Hematopoietic multipotent progenitor cell treated with erythropoietin and hydrocortisone succinate and interleukin-3 and kit ligand, for 15 days (in vitro differentiated cells): ENCODE measurements at regions not wholly inside any gene's neighbourhood (a gene's known extent, or its start where the extent isn't known, plus 50 kb on each side); places are given as distances from the start of the nearest gene placed in this dataset.
"Not testable (repeated sequence)": the region's sequence is repeated elsewhere in the genome, so short reads cannot be mapped to it uniquely, and the experiment has no call there.

Experiments
- DNase-seq: peaks from one replicate; pipeline ENCODE4 v3.0.0-alpha.2; 2015; ENCODE audit warnings: low spot score

GRCh38 chr4:126738926-126739325, 893.8 kb upstream of the INTU start:
- no peak for DNase-seq

- DNase-seq, result no peak
These were observed 892.1 kb upstream of the INTU start for GRCh38 chr4:126740687-126741086.

- DNase-seq, result no peak
These were observed 890.7 kb upstream of the INTU start for GRCh38 chr4:126742048-126742447.

DNA sequence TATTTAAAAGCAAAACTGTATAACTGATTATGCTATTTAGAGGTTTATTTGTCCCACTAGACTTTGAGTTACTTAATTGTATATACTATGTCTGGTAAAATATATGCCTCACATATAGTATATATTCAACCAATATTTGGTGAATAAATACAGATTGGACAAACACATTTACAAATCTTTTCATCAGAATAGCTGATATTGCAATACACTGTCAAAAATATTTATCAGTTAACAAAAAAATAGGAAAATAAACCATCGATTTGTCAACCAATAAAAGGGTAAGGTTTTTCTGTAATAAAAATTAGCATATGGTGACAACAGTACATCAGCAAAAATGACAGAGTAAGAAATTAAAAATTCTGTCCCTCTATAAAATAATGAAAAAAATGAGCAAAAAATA, 889.9 kb upstream of the INTU start:
- DNase-seq, result no peak

DNA sequence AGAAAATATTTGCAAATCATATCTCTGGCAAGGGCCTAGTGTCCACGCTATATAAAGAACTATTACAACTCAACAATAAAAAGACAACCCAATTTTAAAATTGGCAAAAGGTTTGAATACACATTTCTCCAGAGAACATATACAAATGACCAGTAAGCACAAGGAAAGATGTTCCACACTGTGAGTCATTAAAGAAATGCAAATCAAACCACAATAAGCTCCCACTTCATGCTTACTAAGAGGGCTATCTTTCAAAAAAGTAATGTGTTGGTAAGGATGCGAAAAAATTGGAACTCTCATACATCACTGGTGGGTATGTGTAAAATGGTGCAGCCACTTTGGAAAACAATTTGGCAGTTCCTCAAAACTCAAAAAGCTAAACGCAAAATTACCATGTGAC, 884.0 kb upstream of the INTU start:
- DNase-seq, result no peak

DNA sequence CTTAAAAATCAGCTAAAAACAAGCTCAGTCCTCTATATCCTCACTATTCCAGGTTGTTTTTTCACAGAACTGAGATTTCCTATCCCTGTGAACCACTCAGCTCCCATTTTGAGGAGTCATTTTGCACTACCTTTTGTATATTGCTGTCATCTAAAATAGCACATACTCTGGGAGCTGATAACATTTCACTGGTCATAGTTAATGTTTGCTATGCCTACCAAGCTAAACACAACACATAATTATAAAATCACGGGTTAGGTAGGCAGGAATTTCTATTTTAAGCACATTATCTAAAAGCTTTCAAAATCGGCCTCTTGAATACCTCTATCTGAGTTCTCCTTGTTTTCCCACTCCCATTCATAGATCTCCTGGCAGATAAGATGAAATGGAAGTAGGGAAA, 882.0 kb upstream of the INTU start:
- no peak for DNase-seq

DNA sequence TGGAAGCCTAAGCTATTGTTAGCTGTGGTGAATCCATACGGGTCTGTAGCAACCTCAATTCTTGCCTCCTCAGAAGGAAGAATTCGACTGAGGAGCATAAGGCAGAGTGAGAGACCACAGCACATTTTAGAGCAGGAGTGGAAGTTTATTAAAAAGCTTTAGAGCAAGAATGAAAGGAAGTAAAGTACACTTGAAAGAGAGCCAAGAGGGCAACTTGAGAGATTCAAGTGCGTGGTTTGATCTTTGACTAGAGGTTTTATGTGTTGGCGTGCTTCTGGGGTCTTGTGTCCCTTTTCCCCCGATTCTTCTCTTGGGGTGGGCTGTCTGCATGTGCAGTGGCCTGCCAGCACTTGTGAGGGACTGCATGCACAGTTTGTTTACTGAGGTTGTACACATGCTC, 880.6 kb upstream of the INTU start:
- DNase-seq, result no peak

DNA sequence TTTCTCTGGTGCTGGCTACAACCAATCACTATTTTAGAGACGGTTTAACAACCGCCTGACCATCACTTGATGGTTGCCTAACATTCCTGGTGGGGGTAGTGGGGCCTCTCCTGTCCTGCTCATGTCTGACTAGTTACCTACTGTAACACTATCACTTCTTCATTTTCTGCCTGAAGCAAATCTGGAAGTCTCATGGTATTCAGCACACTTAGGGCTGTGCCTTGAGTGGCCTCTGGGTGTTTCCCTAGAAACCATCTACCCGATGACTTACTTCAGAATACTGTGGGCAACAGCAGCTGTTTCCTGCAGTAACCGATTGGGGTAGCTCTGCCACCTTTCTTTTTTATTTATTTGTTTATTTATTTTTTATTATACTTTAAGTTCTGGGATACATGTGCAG, 880.1 kb upstream of the INTU start:
- no peak for DNase-seq

- DNase-seq, result no peak
These were observed 879.2 kb upstream of the INTU start for GRCh38 chr4:126753592-126753991.

DNA sequence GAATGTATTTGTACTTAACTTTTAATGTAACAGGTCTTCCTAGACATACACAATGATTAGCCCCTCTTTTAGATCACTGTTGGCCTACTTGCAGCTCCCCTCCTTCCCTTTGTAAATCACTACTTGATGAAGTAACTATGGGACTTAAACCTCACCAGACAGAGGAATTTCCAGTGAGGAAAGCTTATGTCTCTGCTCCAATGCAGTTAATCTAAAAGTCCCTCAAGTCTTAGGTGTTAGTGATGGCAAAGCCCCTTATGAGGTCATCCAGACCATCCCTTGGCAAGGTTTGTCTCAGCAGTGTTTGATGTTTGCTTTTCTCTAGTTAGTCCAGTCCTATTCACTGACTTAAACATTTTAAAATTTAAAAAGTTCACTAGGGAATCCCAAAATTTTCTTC, 877.3 kb upstream of the INTU start:
- DNase-seq, result no peak

DNA sequence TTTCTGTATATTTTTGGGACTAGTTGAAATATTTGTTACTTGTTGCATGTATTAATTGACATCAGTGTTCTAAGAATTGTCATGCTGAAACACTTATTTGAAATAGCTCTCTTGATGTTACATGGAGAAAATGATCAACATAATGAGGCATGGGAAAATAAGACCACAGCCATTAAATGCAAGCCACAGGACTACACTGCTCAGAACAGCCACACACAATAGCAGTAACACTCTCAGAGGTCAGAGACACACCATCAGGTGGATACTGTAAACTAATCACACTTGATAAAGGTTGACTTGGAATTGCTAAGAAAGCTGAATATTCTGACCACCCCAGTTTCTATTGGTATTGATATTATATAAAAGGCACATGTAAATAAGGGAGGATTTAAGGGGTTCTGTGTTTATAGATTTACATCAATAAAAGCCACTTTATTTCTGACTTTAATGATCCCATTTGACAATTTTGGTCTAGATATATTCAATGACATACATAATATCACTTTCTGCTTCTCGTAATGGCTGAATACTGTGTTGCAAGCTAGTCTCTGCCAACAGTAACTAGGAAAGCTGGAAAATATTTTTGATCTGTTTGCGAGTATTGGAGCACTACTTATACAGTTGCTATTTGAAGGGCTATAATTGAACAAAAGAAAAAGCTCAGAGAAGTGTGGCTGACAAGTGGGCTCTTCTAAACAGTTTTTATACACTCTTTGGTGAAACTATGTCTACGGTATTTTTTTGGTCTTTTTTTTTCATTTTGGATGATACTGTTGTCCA, 876.5 kb upstream of the INTU start:
- DNase-seq, result no peak

- no peak for DNase-seq
These were observed 875.5 kb upstream of the INTU start for GRCh38 chr4:126757219-126757618.

DNA sequence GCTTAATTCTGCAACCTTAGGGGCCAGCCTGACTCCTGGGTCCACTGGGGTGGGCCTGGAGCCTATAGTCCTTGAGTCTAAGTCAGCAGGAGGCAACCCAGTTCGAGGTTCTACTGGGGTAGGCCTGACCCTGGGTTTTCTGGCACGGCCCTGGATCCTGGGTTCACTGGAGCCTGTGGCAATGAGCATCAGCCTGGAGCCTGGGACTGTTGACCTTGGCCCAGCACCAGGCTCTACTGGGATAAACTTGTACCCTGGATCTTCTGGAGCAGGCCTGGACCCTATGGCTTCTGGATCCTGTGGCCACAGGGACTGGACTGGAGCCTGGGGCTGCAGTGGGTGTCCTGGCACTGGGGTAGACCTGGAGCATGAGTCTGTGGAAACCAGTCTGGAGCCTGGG, 874.3 kb upstream of the INTU start:
- DNase-seq, result no peak

DNA sequence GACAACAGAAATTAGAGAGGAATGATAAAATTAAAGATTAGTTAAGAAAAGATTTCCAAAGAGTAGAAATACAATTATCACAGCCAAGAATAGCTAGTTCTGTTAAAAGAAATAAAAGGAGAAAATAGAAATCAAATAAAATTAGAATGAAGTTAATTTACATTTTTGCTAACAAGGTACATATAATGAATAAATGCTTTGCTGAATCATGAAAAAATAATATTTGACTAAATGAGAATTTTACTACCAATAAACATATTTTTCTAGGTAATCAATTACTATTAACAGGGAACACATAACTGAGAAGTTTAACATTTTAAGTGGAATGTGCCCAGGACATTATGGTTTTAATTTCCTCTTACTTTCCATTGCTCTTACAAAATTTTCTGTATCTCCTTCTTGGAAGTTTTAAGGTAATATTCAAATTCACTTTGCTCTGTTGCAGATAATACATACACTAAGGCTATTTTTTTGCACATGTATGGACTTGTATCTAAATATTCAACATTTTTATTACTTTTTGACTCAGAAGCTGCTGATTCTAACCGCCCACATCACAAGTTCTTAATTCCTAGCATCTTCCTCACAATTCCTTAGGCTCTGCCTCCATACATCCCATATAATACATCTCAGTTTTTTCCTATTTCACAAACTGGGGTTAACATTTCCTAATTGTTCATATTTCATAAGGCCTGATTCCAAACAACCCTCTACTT, 870.7 kb upstream of the INTU start:
- no peak for DNase-seq

DNA sequence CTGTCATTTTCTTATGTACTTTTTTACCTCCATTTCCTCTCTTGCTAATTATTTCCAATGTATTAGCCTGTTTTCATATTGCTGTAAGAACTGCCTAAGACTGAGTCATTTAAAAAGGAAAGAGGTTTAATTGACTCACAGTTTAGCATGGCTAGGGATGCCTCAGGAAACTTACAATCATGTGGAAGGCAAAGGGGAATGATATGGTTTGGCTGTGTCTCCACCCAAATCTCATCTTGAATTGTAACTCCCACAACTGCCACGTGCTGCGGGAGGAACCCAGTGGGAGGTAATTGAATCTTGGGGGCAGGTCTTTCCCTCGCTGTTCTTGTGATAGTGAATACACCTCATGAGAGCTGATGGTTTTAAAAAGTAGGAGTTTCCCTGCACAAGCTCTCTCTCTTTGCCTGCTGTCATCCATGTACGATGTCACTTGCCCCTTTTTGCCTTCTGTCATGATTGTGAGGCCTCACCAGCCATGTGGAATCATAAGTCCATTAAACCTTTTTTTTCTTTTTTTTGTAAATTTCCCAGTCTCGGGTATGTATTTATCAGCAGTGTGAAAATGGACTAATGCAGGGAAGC, 870.0 kb upstream of the INTU start:
- no peak for DNase-seq

GRCh38 chr4:126766241-126766640, 866.5 kb upstream of the INTU start:
- no peak for DNase-seq

GRCh38 chr4:126768338-126768737, 864.4 kb upstream of the INTU start:
- no peak for DNase-seq

- DNase-seq, result not testable (repeated sequence)
These were observed 861.8 kb upstream of the INTU start for GRCh38 chr4:126770811-126771553.

GRCh38 chr4:126771618-126772017, 861.1 kb upstream of the INTU start:
- not testable (repeated sequence) for DNase-seq

DNA sequence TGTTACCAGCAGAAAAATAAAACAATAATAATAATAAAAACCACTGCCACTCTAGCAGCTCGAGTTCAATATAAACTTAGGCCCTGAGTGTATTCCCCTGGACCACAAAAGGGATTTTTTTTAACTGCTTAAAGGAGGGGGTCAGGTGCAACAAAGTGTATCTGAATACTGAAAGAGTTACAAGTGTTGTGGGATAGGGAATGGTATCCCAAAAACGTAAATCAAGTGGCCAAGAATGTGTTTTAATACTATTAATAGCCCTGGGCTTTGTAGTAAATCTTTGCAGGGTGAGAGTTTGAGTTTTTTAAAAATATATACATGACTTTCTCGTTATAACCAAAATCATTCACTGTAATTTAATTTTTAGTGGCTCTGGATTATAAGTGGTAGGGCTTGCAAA, 860.1 kb upstream of the INTU start:
- DNase-seq, result no peak

DNA sequence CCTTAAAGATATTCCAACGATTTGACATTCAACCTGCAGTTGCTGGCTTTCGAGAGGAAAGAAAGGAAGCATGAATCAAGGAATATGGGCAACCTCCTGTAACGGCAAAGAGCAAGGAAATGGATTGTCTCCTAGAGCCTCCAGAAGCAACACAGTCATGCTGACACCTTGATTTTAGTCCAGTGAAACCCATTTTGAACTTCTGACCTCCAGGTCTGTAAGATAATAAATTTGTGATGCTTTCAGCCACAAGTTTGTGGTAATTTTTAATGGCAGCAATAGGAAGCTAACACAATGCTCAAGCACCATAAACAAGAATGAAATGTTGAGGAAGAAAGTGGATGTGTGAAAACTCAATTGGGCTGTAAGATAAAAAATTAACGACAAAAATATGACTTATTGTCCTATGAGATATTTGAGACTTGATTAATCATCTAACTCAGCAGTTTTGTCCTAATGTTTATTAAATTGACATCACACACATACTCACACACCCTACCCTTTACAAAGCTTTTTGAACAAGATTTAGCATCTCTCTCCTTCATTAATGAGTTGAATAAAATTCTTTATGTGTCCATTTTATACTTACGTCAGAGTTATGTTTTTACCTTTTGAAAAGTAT, 857.2 kb upstream of the INTU start:
- DNase-seq, result no peak

DNA sequence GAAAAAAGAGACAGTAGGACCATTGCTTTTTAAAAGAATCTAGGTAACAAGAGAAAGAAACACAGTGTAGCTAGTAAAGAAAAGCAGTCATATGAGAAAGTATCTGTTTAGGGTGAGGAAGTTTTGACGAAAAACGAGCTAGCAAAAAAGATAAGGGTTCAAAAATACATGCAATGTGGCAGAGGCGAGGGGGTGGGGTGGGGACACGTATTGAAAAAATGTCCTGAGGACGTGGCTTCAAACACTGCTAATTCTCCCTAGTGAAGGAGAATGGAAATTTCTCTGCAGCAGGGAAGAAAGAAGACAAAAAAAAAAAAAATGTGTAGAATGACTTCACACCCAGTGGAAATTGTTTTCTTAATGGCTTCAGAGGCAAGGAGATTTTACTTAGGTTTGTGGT, 856.4 kb upstream of the INTU start:
- no peak for DNase-seq
